H4 (cell line): ENCODE measurements at regions not wholly inside any gene's neighbourhood (a gene's known extent, or its start where the extent isn't known, plus 50 kb on each side); places are given as distances from the start of the nearest gene placed in this dataset.
"Not testable (repeated sequence)": the region's sequence is repeated elsewhere in the genome, so short reads cannot be mapped to it uniquely, and the experiment has no call there.

Experiments
- DNase-seq: peaks from one replicate; pipeline ENCODE4 v3.0.0-alpha.2; 2015; ENCODE audit warnings: low spot score

- no peak for DNase-seq
Measured at GRCh38 chr11:34754171-34754823, 133.4 kb downstream of the EHF start.

GRCh38 chr11:34750692-34751405, 130.0 kb downstream of the EHF start:
- no peak for DNase-seq

GRCh38 chr11:34749666-34750659, 129.1 kb downstream of the EHF start:
- DNase-seq = peak; percentile 92

- DNase-seq = no peak
Measured at GRCh38 chr11:34748036-34748435, 127.1 kb downstream of the EHF start.

GRCh38 chr11:34747251-34747650, 126.4 kb downstream of the EHF start:
- DNase-seq = no peak

GRCh38 chr11:34745195-34745594, 124.3 kb downstream of the EHF start:
- DNase-seq = no peak

GRCh38 chr11:34744511-34744910, 123.6 kb downstream of the EHF start:
- DNase-seq = no peak

GRCh38 chr11:34738237-34738636, 117.3 kb downstream of the EHF start:
- no peak for DNase-seq

- DNase-seq = no peak
Measured at GRCh38 chr11:34732831-34733230, 111.9 kb downstream of the EHF start.

- DNase-seq = no peak
Measured at GRCh38 chr11:34731603-34732002, 110.7 kb downstream of the EHF start.

- DNase-seq = no peak
Measured at GRCh38 chr11:34730544-34731295, 109.8 kb downstream of the EHF start.

- DNase-seq = no peak
Measured at GRCh38 chr11:34728609-34729008, 107.7 kb downstream of the EHF start.

GRCh38 chr11:34727228-34727737, 106.4 kb downstream of the EHF start:
- no peak for DNase-seq

- DNase-seq = no peak
Measured at GRCh38 chr11:34724973-34725372, 104.1 kb downstream of the EHF start.

GRCh38 chr11:34721646-34722045, 100.8 kb downstream of the EHF start:
- peak; percentile 80 for DNase-seq

GRCh38 chr11:34719303-34719848, 98.5 kb downstream of the EHF start:
- DNase-seq = no peak

- DNase-seq = not testable (repeated sequence)
Measured at GRCh38 chr11:34713631-34714030, 92.7 kb downstream of the EHF start.
